Kidney tubule cell (primary cell): ENCODE measurements at regions not wholly inside any gene's neighbourhood (a gene's known extent, or its start where the extent isn't known, plus 50 kb on each side); places are given as distances from the start of the nearest gene placed in this dataset.
"Not testable (repeated sequence)": the region's sequence is repeated elsewhere in the genome, so short reads cannot be mapped to it uniquely, and the experiment has no call there.

ENCODE experiments used
- DNase-seq: peaks from one replicate; pipeline ENCODE4 v3.0.0-alpha.2; 2018; ENCODE audit warnings: low spot score

DNA sequence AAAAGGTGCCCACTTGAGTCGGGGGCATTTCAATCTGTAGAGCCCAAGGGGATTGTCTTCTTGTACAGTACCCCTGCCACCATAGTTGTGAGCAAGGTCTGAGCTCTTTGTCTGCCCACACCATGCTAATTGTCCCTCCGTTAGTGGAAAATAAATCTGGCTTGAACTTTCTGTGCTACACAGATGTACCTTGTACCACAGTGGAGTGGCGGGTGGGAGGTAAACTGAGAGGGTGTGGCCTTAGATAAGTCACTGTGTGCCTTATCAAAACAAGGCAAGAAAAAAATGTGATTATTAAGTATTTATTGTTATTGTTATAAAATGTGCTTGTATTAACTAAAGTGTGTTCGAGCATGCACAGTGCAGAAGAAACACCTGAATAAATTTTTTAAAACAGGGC lies 242.9 kb upstream of the C2CD4B start:
- no peak for DNase-seq

GRCh38 chr15:62409466-62409865 lies 244.4 kb upstream of the C2CD4B start:
- no peak for DNase-seq

DNA sequence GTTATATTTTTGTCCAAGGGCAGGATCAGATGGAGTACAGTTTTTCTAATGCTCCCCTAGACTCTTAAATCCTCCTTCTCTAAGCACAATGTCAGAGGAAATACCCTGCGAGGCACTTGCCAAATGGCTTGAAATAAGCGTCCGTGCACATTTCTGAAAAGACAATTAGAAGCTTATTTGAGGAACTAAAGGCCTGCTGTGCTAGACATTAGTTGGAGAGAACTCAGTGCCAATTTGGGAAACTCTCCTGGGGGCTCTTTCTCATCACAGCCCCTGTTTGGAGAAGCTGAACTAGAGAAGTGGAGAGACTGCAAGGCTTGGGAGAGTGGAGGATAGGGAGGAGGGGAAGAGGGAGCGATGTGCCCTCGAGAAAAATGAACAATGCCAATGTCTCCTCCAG lies 247.6 kb upstream of the C2CD4B start:
- no peak for DNase-seq

DNA sequence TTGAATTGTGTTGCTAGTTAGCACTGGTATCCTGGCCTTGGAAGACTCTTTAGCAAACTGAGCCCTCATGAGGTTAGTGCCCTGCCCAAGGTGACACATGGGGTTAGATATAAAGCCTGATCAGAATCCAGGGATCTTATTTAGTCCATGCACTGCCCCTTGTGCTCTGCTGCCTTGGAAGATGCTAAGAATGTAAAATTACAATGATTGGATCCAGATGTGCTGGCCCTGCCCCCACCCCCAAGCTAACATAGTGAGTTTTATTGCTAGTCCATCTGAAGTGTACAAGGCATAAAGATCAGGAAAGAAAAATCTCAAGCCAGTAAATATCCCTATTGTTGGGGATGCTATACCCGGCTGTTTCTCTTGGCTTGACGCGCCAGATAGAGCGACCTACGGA lies 248.1 kb upstream of the C2CD4B start:
- no peak for DNase-seq

DNA sequence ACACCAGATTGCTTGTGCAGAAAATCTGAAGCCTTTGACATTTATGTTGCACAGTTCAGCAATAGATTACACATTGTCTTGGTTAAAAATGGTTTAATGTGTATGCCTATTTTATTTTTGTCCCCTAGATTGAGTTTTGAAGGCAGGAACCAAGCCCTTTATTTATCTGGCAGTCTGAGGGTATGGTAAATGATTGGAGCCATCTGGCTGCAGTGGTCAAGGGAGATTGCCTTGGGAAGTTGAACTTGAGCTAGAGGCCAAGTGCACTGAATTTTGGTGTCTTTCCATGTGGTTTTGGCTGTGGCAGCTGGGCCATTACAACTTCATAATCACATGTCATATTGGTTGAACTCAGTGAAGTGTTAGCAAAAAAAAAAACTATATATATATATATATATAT lies 248.7 kb upstream of the C2CD4B start:
- DNase-seq = no peak

DNA sequence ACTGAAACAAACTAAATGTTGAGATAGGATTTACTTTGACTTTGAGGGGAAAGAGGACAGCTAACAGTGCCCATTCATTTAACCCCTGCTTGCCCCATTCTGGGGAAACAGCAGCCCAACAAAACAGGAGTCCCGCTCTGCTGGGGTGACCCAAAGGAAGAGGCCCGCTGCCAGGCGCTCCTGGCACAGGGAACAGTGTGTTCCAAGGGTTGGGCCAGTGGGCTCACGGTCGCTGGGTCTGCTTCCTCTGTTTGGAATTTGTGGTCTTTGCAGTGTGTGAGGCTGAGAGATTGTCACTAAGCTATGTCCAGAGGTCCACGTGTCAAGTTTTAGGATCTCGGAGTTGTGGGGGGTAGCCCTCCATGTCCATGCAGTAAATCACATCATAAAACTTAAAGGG lies 250.4 kb upstream of the C2CD4B start:
- DNase-seq = no peak

DNA sequence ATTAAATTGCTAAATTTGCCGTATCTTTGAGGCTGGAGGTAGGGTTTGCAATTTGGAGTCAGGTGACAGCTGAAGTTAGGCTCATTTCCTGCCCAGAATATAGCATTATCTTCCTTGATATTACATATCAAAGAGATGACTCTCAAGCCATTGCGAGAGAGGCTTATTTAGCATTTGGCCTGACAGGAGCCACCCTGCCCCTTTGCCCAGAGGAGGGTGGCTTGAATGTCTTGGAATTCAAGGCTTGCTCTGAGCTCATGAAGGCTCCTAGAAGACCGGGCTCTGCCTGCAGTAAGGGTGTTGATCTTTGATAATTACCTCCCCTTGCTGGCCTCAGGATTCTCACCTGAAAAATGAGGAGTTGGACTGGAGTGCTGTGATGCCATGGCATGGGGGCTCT lies 251.4 kb upstream of the C2CD4B start:
- DNase-seq = no peak

DNA sequence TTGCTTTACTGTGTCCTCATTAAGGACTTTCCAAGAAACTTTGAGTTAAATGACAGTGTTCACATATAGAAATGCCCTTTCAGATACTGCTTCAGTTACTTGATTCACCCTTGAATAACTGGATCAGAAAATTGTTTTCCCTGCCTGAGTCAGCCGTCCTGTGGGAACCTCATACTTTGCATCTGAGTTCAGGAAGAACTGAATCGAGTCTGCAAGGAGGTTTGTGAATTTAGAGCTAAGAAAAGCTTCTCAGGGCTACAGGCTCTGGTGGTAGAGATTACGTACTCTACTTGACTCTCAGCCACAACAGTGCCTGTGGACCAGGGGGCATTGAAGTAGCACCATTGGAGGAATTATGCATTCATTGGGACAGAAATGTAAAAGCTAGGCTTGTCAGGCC lies 252.4 kb upstream of the C2CD4B start:
- DNase-seq = peak; percentile 39

- not testable (repeated sequence) for DNase-seq
Observed at GRCh38 chr15:62418496-62418895, 253.4 kb upstream of the C2CD4B start.

GRCh38 chr15:62419192-62419591 lies 254.1 kb upstream of the C2CD4B start:
- DNase-seq = no peak

GRCh38 chr15:62420371-62420770 lies 255.3 kb upstream of the C2CD4B start:
- DNase-seq = peak; percentile 92

DNA sequence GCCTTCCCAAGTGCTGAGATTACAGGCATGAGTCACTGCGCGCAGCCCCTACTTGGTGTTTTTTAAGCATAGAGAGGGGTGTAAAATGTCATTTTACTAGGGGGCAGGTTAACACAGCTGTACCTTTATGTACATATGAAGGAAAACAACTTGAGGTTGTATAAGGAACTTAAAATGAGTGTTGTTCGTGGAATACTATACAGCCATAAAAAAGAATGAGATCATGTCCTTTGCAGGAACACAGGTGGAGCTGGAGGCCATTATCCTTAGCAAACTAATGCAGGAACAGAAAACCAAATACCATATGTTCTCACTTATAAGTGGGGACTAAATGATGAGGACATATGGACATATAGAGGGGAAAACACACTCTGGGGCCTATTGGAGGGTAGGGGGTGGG lies 256.2 kb upstream of the C2CD4B start:
- DNase-seq = no peak

DNA sequence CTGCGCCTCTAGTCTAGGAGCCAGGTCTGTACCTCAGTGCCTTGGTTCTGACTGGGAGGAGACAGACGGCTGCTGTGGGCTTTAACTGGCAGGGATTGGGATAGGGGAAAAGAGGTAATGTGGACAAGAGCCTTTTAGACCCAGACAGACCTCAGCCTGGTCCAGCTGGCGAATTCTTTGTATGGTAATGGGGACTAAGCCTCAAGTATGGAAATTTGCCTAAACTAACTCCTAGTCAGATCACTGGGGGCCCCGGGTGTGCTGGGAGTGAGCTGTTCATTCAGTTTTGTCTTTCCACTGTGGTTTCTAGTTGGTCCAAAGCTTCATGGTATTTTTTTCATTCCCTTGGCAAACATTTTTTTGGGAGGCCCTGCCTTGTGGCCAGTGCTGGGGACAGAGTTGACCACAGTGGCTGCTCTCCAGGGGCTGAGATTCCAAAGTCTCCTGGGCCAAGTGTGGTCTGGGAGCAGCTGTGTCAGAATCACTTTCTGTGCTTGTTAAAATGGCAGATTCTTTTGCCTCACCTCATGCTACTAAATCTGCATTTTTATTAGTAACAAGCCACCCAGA lies 261.4 kb upstream of the C2CD4B start:
- no peak for DNase-seq

- no peak for DNase-seq
Observed at GRCh38 chr15:62428259-62428658, 263.2 kb upstream of the C2CD4B start.

- no peak for DNase-seq
Observed at GRCh38 chr15:62428851-62429598, 263.9 kb upstream of the C2CD4B start.

DNA sequence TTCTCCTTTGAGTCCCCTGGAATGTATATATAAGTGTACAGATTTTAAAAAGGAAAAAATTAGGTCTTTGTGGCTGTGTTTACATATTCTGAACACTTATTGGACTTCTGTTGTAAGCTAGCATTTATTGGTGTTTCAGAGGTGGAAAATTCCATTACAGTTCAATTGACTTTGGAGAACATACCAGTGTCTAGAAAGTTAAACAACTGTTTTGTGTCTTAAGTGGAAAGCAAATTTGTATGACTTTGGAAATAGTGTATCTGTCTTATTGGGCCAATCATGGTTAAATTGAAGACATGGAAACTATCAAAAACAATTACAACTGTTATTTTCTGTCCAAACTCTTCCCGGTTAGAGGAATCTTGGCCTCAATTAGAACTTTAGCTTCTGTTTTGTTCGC lies 265.0 kb upstream of the C2CD4B start:
- DNase-seq = no peak

- DNase-seq = no peak
Observed at GRCh38 chr15:62430552-62430951, 265.5 kb upstream of the C2CD4B start.

DNA sequence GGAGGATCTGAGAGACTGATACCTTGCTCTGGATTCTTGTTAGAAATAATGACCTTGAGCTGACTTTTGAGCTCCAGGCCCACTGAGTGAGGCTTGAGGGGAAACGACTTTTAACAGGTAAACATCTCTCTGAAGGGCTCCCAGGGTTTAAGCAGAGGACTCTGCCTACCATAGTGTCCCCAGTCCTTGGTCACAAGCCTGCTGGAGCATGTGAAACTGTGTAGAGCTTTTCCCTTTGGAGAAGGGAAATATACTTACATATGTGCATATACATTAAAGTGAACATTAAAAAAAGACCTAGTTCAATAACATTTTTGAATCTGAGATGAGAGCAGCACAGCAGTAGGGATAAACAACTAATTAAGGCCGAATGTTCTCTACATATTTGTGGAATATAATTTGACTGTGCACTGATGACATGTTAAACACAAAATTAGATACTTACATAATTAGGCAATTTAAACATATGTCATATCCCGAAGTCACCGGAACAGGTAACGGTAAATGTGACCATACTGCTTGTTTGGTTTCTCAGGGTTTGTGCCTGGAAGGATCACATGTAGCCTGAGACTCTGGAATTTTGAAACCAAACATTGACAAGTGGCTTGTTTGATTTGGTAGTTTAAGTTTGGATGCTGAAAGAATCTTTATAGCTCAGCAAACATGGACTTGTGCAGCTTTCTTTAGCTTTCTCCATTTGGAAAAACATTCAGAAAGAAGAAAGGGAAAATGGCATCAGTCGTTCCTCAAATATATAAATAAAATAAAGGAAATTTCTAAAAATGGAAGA lies 266.1 kb upstream of the C2CD4B start:
- no peak for DNase-seq

DNA sequence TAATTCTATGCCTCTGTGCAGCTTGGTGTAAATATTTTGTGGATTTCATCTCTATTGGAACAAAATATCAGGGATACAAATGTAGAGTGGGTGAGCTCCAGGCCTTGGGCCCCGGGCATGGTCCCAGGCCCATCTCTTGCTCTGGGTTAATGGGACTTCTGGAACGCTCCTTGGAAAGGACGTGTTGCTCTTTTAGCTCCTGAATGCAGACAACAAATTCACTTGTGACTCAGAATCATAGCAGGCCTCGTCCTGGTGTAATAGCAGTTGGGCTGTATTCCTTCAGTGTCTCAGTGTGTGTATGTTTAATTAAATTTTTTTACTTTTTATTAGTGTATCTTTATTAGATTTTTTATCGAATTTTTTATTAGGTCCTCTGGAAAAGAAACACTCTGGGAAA lies 266.7 kb upstream of the C2CD4B start:
- no peak for DNase-seq

GRCh38 chr15:62432702-62433398 lies 267.8 kb upstream of the C2CD4B start:
- DNase-seq = no peak

GRCh38 chr15:62436235-62436634 lies 271.1 kb upstream of the C2CD4B start:
- DNase-seq = no peak

- DNase-seq = no peak
Observed at GRCh38 chr15:62437753-62438152, 272.7 kb upstream of the C2CD4B start.

DNA sequence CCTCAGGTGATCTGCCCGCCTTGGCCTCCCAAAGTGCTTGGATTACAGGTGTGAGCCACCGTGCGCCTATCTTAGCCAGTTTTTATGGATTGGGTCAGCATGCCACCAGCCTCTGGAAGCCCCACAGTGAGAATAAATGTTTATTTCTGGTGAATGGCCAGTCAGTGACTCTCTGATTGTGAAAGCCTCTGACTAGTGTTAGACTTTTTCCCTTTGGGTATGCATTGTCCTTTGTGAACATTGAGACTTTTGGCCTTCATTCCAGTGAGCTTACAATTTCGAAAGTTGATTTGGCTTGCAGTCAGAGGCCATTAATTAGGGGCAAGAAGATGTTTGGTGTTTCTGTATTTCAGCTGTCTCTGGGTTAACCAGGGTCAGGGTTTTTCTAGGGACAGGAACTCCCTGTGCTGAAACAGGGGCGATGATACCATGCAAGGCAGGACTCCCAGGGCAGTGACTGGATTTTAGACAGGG lies 274.5 kb upstream of the C2CD4B start:
- no peak for DNase-seq
